ENCODE measurements at regions not wholly inside any gene's neighbourhood (a gene's known extent, or its start where the extent isn't known, plus 50 kb on each side); places are given as distances from the start of the nearest gene placed in this dataset.

- TF ChIP-seq POLR2A (IDR thresholded peaks at IDR 0.05; ENCODE audit: low read length) (no peak), GATA1 (IDR thresholded peaks at IDR 0.05; ENCODE audit: low read depth, low read length) (no peak)
Observed at GRCh38 chr2:236343400-236344161, 79.4 kb upstream of the ASB18 start.
